ENCODE measurements at regions not wholly inside any gene's neighbourhood (a gene's known extent, or its start where the extent isn't known, plus 50 kb on each side); places are given as distances from the start of the nearest gene placed in this dataset.

- BruUV-seq (replicated peaks) = no TSS peak
- Histone ChIP-seq H3K9me3 (ENCODE audit: low read depth, low read length, poor library complexity, severe bottlenecking) (peaks cover 27% of the 10 kb centered on the region), H3K36me3 (ENCODE audit: insufficient read depth, low read length, poor library complexity, severe bottlenecking) (no peaks in the 10 kb centered on the region), H3K27ac (ENCODE audit: low read depth, low read length, poor library complexity, severe bottlenecking) (no peak overlapping the region), H3K4me1 (ENCODE audit: insufficient read depth, low read length, poor library complexity, severe bottlenecking) (no peaks in the 10 kb centered on the region), H3K27me3 (replicated peaks; ENCODE audit: insufficient read depth, low read depth, low read length, poor library complexity) (no peaks in the 10 kb centered on the region), H3K4me3 (ENCODE audit: low read depth, low read length, poor library complexity, severe bottlenecking) (no peak overlapping the region)
- ChIA-PET CTCF (no interaction called here), POLR2A (ENCODE audit: low non-redundant PET) (no interaction called here)
- no peak for TF ChIP-seq CTCF (conservative IDR thresholded peaks at IDR 0.05; ENCODE audit: low read depth, low read length)
- TF ChIP-seq EZH2 (IDR thresholded peaks at IDR 0.05; ENCODE audit: borderline replicate concordance, low read depth, low read length, poor library complexity, severe bottlenecking) = no peak
- no peak for DNase-seq (ENCODE audit: low spot score)
- intact Hi-C loops (cut with micrococcal nuclease; ENCODE audit: unreplicated experiment) = no loop called here
Observed at GRCh38 chr4:11545651-11546050, 117.0 kb upstream of the HS3ST1 start.

- no peak for TF ChIP-seq EZH2 (IDR thresholded peaks at IDR 0.05; ENCODE audit: borderline replicate concordance, low read depth, low read length, poor library complexity, severe bottlenecking)
- DNase-seq (ENCODE audit: low spot score) = no peak
- no peak overlapping the region for H3K4me3 ChIP-seq (ENCODE audit: low read depth, low read length, poor library complexity, severe bottlenecking)
- no peak overlapping the region for H3K27ac ChIP-seq (ENCODE audit: low read depth, low read length, poor library complexity, severe bottlenecking)
- BruUV-seq (replicated peaks) = no TSS peak
- intact Hi-C loops (cut with micrococcal nuclease; ENCODE audit: unreplicated experiment) = no loop called here
- H3K36me3 ChIP-seq (ENCODE audit: insufficient read depth, low read length, poor library complexity, severe bottlenecking) = no peaks in the 10 kb centered on the region
- peaks cover 36% of the 10 kb centered on the region for H3K9me3 ChIP-seq (ENCODE audit: low read depth, low read length, poor library complexity, severe bottlenecking)
- ChIA-PET POLR2A (ENCODE audit: low non-redundant PET) (no interaction called here), CTCF (no interaction called here)
- H3K27me3 ChIP-seq (replicated peaks; ENCODE audit: insufficient read depth, low read depth, low read length, poor library complexity) = no peaks in the 10 kb centered on the region
- no peaks in the 10 kb centered on the region for H3K4me1 ChIP-seq (ENCODE audit: insufficient read depth, low read length, poor library complexity, severe bottlenecking)
Observed at GRCh38 chr4:11544211-11544610, 115.5 kb upstream of the HS3ST1 start.

GRCh38 chr4:11543706-11544105, 115.0 kb upstream of the HS3ST1 start:
- Histone ChIP-seq H3K27ac (ENCODE audit: low read depth, low read length, poor library complexity, severe bottlenecking) (no peak overlapping the region), H3K36me3 (ENCODE audit: insufficient read depth, low read length, poor library complexity, severe bottlenecking) (no peaks in the 10 kb centered on the region), H3K9me3 (ENCODE audit: low read depth, low read length, poor library complexity, severe bottlenecking) (peaks cover 37% of the 10 kb centered on the region), H3K27me3 (replicated peaks; ENCODE audit: insufficient read depth, low read depth, low read length, poor library complexity) (no peaks in the 10 kb centered on the region), H3K4me1 (ENCODE audit: insufficient read depth, low read length, poor library complexity, severe bottlenecking) (no peaks in the 10 kb centered on the region), H3K4me3 (ENCODE audit: low read depth, low read length, poor library complexity, severe bottlenecking) (no peak overlapping the region)
- intact Hi-C loops (cut with micrococcal nuclease; ENCODE audit: unreplicated experiment) = no loop called here
- BruUV-seq (replicated peaks) = no TSS peak
- TF ChIP-seq CTCF (conservative IDR thresholded peaks at IDR 0.05; ENCODE audit: low read depth, low read length) (no peak), EZH2 (IDR thresholded peaks at IDR 0.05; ENCODE audit: borderline replicate concordance, low read depth, low read length, poor library complexity, severe bottlenecking) (no peak)
- DNase-seq (ENCODE audit: low spot score) = no peak
- POLR2A ChIA-PET (ENCODE audit: low non-redundant PET) = no interaction called here
- CTCF ChIA-PET = no interaction called here

GRCh38 chr4:11542952-11543351, 114.3 kb upstream of the HS3ST1 start:
- Histone ChIP-seq H3K36me3 (ENCODE audit: insufficient read depth, low read length, poor library complexity, severe bottlenecking) (no peaks in the 10 kb centered on the region), H3K4me1 (ENCODE audit: insufficient read depth, low read length, poor library complexity, severe bottlenecking) (no peaks in the 10 kb centered on the region), H3K27me3 (replicated peaks; ENCODE audit: insufficient read depth, low read depth, low read length, poor library complexity) (no peaks in the 10 kb centered on the region), H3K9me3 (ENCODE audit: low read depth, low read length, poor library complexity, severe bottlenecking) (peaks cover 39% of the 10 kb centered on the region), H3K4me3 (ENCODE audit: low read depth, low read length, poor library complexity, severe bottlenecking) (no peak overlapping the region), H3K27ac (ENCODE audit: low read depth, low read length, poor library complexity, severe bottlenecking) (no peak overlapping the region)
- intact Hi-C loops (cut with micrococcal nuclease; ENCODE audit: unreplicated experiment) = no loop called here
- no peak for TF ChIP-seq EZH2 (IDR thresholded peaks at IDR 0.05; ENCODE audit: borderline replicate concordance, low read depth, low read length, poor library complexity, severe bottlenecking)
- no peak for TF ChIP-seq CTCF (conservative IDR thresholded peaks at IDR 0.05; ENCODE audit: low read depth, low read length)
- ChIA-PET CTCF (no interaction called here), POLR2A (ENCODE audit: low non-redundant PET) (no interaction called here)
- BruUV-seq (replicated peaks) = no TSS peak
- DNase-seq (ENCODE audit: low spot score) = no peak

Data from A673 (cell line).